Neural progenitor cell (in vitro differentiated cells): ENCODE measurements at regions not wholly inside any gene's neighbourhood (a gene's known extent, or its start where the extent isn't known, plus 50 kb on each side); places are given as distances from the start of the nearest gene placed in this dataset.

Source experiments
- DNase-seq: peaks from one replicate; pipeline ENCODE4 v3.0.0-alpha.2; 2016; ENCODE audit warnings: low spot score
- H2AFZ ChIP-seq: fragments of 200-600 bp; sonication (generic); replicated peaks from 2 replicates; pipeline ENCODE4 v1.6.1; 2016; ENCODE audit warnings: antibody characterized with exemption
- H3F3A ChIP-seq: fragments of 200-600 bp; sonication (generic); 2 replicates; pipeline ENCODE4 v1.6.1; 2016; ENCODE audit warnings: antibody characterized with exemption, low read depth
- H3K27ac ChIP-seq: fragments of 200-600 bp; sonication (generic); 2 replicates; pipeline ENCODE4 v1.5.1; 2016; ENCODE audit warnings: mild to moderate bottlenecking
- H3K27me3 ChIP-seq: fragments of 200-600 bp; sonication (generic); 2 replicates; pipeline ENCODE4 v1.6.1; 2016; ENCODE audit warnings: mild to moderate bottlenecking, moderate library complexity
- H3K36me3 ChIP-seq: fragments of 200-600 bp; sonication (generic); 2 replicates; pipeline ENCODE4 v1.5.1; 2016
- H3K4me1 ChIP-seq: fragments of 200-600 bp; sonication (generic); 2 replicates; pipeline ENCODE4 v1.6.1; 2016; ENCODE audit warnings: mixed run types
- H3K4me2 ChIP-seq: fragments of 200-600 bp; sonication (generic); 2 replicates; pipeline ENCODE4 v1.6.1; 2016
- H3K4me3 ChIP-seq: fragments of 200-600 bp; sonication (generic); 2 replicates; pipeline ENCODE4 v1.5.1; 2016
- H3K79me2 ChIP-seq: fragments of 200-600 bp; sonication (generic); 2 replicates; pipeline ENCODE4 v1.6.1; 2016; ENCODE audit warnings: low read depth
- H3K9ac ChIP-seq: fragments of 200-600 bp; sonication (generic); 2 replicates; pipeline ENCODE4 v1.6.1; 2016
- H3K9me3 ChIP-seq: fragments of 200-600 bp; sonication (generic); 2 replicates; pipeline ENCODE4 v1.5.1; 2016; ENCODE audit warnings: low read depth
- H4K20me1 ChIP-seq: fragments of 200-600 bp; sonication (generic); 2 replicates; pipeline ENCODE4 v1.6.1; 2016; ENCODE audit warnings: low read depth
- H3K27ac Mint-ChIP-seq: 3 replicates; pipeline ENCODE4 v1.8.0; 2021; ENCODE audit warnings: mixed read lengths
- H3K27me3 Mint-ChIP-seq: 2 replicates; pipeline ENCODE4 v1.8.0; 2022; ENCODE audit warnings: low read depth, mild to moderate bottlenecking, inconsistent platforms, moderate library complexity, mixed read lengths; ENCODE audit not compliant: insufficient read depth
- H3K36me3 Mint-ChIP-seq: 3 replicates; pipeline ENCODE4 v1.8.0; 2021; ENCODE audit warnings: mixed read lengths
- H3K4me1 Mint-ChIP-seq: 3 replicates; pipeline ENCODE4 v1.8.0; 2021; ENCODE audit warnings: mixed read lengths
- H3K4me3 Mint-ChIP-seq: 3 replicates; pipeline ENCODE4 v1.8.0; 2021; ENCODE audit warnings: mild to moderate bottlenecking, moderate library complexity, mixed read lengths
- H3K9me3 Mint-ChIP-seq: 3 replicates; pipeline ENCODE4 v1.8.0; 2020; ENCODE audit warnings: mixed read lengths
- EZH2 ChIP-seq: fragments of 200-600 bp; sonication (generic); IDR thresholded peaks from 2 replicates; pipeline ENCODE4 v1.6.1; 2017; ENCODE audit warnings: antibody characterized with exemption, mild to moderate bottlenecking, moderate library complexity
- EZH2phosphoT487 ChIP-seq: fragments of 200-600 bp; sonication (generic); IDR thresholded peaks from 2 replicates; pipeline ENCODE4 v1.6.1; 2017; ENCODE audit warnings: antibody characterized with exemption
- TF ChIP-seq, protein P1 (sequence below): fragments of 200-600 bp; sonication (generic); IDR thresholded peaks from 2 replicates; pipeline ENCODE4 v1.5.1; 2017; ENCODE audit warnings: antibody characterized with exemption, mild to moderate bottlenecking

GRCh38 chr2:66888246-66888645 is 453.3 kb downstream of the MEIS1 start:
- Histone ChIP-seq H3K9ac (no peak overlapping the region), H3K79me2 (no peaks in the 10 kb centered on the region), H2AFZ (no peak overlapping the region), H3K36me3 (no peaks in the 10 kb centered on the region), H3K27me3 (no peaks in the 10 kb centered on the region), H4K20me1 (no peaks in the 10 kb centered on the region), H3K4me1 (no peaks in the 10 kb centered on the region), H3K9me3 (no peaks in the 10 kb centered on the region), H3K27ac (no peak overlapping the region), H3F3A (no peaks in the 10 kb centered on the region), H3K4me2 (no peak overlapping the region), H3K4me3 (no peak overlapping the region)
- TF ChIP-seq EZH2, result no peak
- TF ChIP-seq EZH2phosphoT487, result no peak
- TF ChIP-seq, protein P1, sequence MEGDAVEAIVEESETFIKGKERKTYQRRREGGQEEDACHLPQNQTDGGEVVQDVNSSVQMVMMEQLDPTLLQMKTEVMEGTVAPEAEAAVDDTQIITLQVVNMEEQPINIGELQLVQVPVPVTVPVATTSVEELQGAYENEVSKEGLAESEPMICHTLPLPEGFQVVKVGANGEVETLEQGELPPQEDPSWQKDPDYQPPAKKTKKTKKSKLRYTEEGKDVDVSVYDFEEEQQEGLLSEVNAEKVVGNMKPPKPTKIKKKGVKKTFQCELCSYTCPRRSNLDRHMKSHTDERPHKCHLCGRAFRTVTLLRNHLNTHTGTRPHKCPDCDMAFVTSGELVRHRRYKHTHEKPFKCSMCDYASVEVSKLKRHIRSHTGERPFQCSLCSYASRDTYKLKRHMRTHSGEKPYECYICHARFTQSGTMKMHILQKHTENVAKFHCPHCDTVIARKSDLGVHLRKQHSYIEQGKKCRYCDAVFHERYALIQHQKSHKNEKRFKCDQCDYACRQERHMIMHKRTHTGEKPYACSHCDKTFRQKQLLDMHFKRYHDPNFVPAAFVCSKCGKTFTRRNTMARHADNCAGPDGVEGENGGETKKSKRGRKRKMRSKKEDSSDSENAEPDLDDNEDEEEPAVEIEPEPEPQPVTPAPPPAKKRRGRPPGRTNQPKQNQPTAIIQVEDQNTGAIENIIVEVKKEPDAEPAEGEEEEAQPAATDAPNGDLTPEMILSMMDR, result no peak
- Mint-ChIP-seq H3K27me3 (no peaks in the 10 kb centered on the region), H3K27ac (no peak overlapping the region), H3K9me3 (peaks cover 13% of the 10 kb centered on the region), H3K36me3 (no peaks in the 10 kb centered on the region), H3K4me3 (no peak overlapping the region), H3K4me1 (no peaks in the 10 kb centered on the region)
- DNase-seq, result no peak

- Mint-ChIP-seq H3K9me3 (peaks cover 8% of the 10 kb centered on the region), H3K4me1 (no peaks in the 10 kb centered on the region), H3K27me3 (no peaks in the 10 kb centered on the region), H3K36me3 (no peaks in the 10 kb centered on the region), H3K4me3 (no peak overlapping the region), H3K27ac (no peak overlapping the region)
- no peaks in the 10 kb centered on the region for H3F3A ChIP-seq
- H4K20me1 ChIP-seq, result no peaks in the 10 kb centered on the region
- no peak overlapping the region for H2AFZ ChIP-seq
- DNase-seq, result no peak
- H3K9me3 ChIP-seq, result no peaks in the 10 kb centered on the region
- H3K4me1 ChIP-seq, result no peaks in the 10 kb centered on the region
- H3K9ac ChIP-seq, result no peak overlapping the region
- H3K27me3 ChIP-seq, result no peaks in the 10 kb centered on the region
- no peak overlapping the region for H3K27ac ChIP-seq
- H3K79me2 ChIP-seq, result no peaks in the 10 kb centered on the region
- H3K4me2 ChIP-seq, result no peak overlapping the region
- no peaks in the 10 kb centered on the region for H3K36me3 ChIP-seq
- TF ChIP-seq, protein P1, result no peak
- TF ChIP-seq EZH2 (no peak), EZH2phosphoT487 (no peak)
- H3K4me3 ChIP-seq, result no peak overlapping the region
These were observed 454.1 kb downstream of the MEIS1 start for GRCh38 chr2:66888791-66889631.

DNA sequence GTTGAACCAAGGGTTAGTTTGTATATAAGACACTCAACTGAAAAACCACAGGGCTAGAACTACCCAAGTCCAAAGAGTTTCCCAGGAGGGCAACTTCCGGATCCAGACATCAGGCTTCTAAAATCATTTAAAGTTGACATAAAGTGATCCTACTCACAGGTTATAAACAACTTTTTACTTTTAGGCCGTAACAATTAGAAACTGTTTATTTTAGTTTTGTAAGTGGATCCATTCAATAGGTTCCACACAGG is 454.6 kb downstream of the MEIS1 start:
- Histone ChIP-seq H3K4me1 (no peaks in the 10 kb centered on the region), H3K9me3 (no peaks in the 10 kb centered on the region), H3K9ac (no peak overlapping the region), H3K27ac (no peak overlapping the region), H3F3A (no peaks in the 10 kb centered on the region), H3K4me2 (no peak overlapping the region), H4K20me1 (no peaks in the 10 kb centered on the region), H3K79me2 (no peaks in the 10 kb centered on the region), H3K36me3 (no peaks in the 10 kb centered on the region), H3K4me3 (no peak overlapping the region), H3K27me3 (no peaks in the 10 kb centered on the region), H2AFZ (no peak overlapping the region)
- Mint-ChIP-seq H3K27ac (no peak overlapping the region), H3K4me3 (no peak overlapping the region), H3K36me3 (no peaks in the 10 kb centered on the region), H3K4me1 (no peaks in the 10 kb centered on the region), H3K27me3 (no peaks in the 10 kb centered on the region), H3K9me3 (peaks cover 5% of the 10 kb centered on the region)
- TF ChIP-seq EZH2phosphoT487 (no peak), EZH2 (no peak)
- TF ChIP-seq, protein P1, result no peak
- no peak for DNase-seq
